Right lobe of liver (tissue), 6 donors: ENCODE measurements at regions not wholly inside any gene's neighbourhood (a gene's known extent, or its start where the extent isn't known, plus 50 kb on each side); places are given as distances from the start of the nearest gene placed in this dataset.

Source experiments
- ATAC-seq, 4 donors: fragments of 200-7000 bp; cut with Tn5 transposase; one replicate each; pipeline ENCODE4 v1.9.1; 2020; ENCODE audit warnings: mild to moderate bottlenecking in 4 of 4, moderate library complexity in 4 of 4
- DNase-seq, 3 donors: peaks; one replicate each; pipeline ENCODE4 v3.0.0-alpha.2; 2020
- H3K27ac ChIP-seq, 3 donors: fragments of 200-600 bp; one replicate each; pipeline ENCODE4 v1.8.0; 2022
- H3K27me3 ChIP-seq, 2 donors: fragments of 200-600 bp; one replicate each; pipeline ENCODE4 v1.8.0; 2022
- H3K36me3 ChIP-seq, 4 donors: fragments of 200-600 bp; sonication (generic) in 1 of 4; one replicate each; pipeline versions ENCODE4 v1.5.1 to v1.8.0; 2017 to 2022; ENCODE audit warnings: control low read depth in 1 of 4
- H3K4me1 ChIP-seq, 4 donors: fragments of 200-600 bp; sonication (generic) in 1 of 4; one replicate each; pipeline versions ENCODE4 v1.5.1 to v1.8.0; 2017 to 2022; ENCODE audit warnings: control low read depth in 1 of 4
- H3K4me3 ChIP-seq, 3 donors: fragments of 200-600 bp; one replicate each; pipeline ENCODE4 v1.8.0; 2022
- H3K9me3 ChIP-seq, 4 donors: fragments of 200-600 bp; sonication (generic) in 1 of 4; one replicate each; pipeline versions ENCODE4 v1.5.1 to v1.8.0; 2017 to 2022; ENCODE audit warnings: control low read depth in 1 of 4
- POLR2A ChIP-seq: fragments of 450-650 bp; IDR thresholded peaks from one replicate; pipeline ENCODE4 v1.6.1; 2017; ENCODE audit warnings: antibody characterized with exemption, mild to moderate bottlenecking
- WGBS: methylation state at CpG from one replicate; pipeline ENCODE4 v1.1.6; 2018; ENCODE audit warnings: low coverage, low lambda C conversion rate; ENCODE audit not compliant: insufficient coverage; ENCODE audit errors: missing lambda C conversion rate; 5-methylcytosine and 5-hydroxymethylcytosine counted together
- intact Hi-C, 2 donors: fragments of 100-400 bp; cut with DNase I; formaldehyde crosslinking; loops; one replicate each; pipeline versions ENCODE4 v1.11.2 to v1.14.1; 2022
- TF ChIP-seq, protein P1 (sequence below), 4 donors: fragments of 200-600 bp in 3 of 4; fragments of 450-650 bp in 1 of 4; IDR thresholded peaks; one replicate each; pipeline versions ENCODE4 v1.5.1 to v1.8.0; 2016 to 2022; ENCODE audit warnings: antibody characterized with exemption in 4 of 4, mild to moderate bottlenecking in 2 of 4
- donor health status: DM: no; HTN: yes; CAD: no.
- donor health status: DM: no; HTN: no; CAD: no.
- donor health status: DM: no; HTN: no; CAD: no.
- donor health status: DM: no; HTN: yes; CAD: no.
- donor health status: DM: no; HTN: yes; CAD: no.

DNA sequence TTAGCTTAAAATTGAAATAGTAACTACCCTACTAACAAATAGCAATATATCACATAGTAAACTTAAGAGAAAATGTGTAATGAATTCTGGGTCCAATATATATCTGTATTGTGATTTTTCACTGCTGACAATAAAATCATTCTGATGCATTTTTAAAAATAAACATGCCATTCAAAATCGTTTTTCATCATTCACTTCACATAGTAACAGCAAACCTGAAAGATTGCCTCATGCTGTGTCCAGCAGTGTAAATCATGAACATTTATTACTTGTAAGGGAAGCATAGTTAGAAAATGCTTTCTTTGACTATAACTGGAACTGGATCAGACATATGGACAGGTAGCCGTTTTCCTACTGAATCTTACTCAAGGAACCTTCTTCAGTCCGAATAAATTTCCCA is 446.1 kb downstream of the UTRN start:
- H3K36me3 ChIP-seq: peaks cover 0 to 6% (median 1%) of the 10 kb centered on the region in 4 donors
- 81% methylated on average over 3 of the region's 3 CpGs for WGBS
- intact Hi-C loops: no loop called here
- ATAC-seq (no peak), DNase-seq (no peak)
- no peaks in the 10 kb centered on the region for H3K27me3 ChIP-seq
- no peaks in the 10 kb centered on the region for H3K4me1 ChIP-seq
- H3K9me3 ChIP-seq: no peaks in the 10 kb centered on the region
- H3K27ac ChIP-seq: no peak overlapping the region
- no peak for TF ChIP-seq POLR2A
- TF ChIP-seq, protein P1, sequence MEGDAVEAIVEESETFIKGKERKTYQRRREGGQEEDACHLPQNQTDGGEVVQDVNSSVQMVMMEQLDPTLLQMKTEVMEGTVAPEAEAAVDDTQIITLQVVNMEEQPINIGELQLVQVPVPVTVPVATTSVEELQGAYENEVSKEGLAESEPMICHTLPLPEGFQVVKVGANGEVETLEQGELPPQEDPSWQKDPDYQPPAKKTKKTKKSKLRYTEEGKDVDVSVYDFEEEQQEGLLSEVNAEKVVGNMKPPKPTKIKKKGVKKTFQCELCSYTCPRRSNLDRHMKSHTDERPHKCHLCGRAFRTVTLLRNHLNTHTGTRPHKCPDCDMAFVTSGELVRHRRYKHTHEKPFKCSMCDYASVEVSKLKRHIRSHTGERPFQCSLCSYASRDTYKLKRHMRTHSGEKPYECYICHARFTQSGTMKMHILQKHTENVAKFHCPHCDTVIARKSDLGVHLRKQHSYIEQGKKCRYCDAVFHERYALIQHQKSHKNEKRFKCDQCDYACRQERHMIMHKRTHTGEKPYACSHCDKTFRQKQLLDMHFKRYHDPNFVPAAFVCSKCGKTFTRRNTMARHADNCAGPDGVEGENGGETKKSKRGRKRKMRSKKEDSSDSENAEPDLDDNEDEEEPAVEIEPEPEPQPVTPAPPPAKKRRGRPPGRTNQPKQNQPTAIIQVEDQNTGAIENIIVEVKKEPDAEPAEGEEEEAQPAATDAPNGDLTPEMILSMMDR (IDR thresholded peaks at IDR 0.05): no peak
- no peak overlapping the region for H3K4me3 ChIP-seq

DNA sequence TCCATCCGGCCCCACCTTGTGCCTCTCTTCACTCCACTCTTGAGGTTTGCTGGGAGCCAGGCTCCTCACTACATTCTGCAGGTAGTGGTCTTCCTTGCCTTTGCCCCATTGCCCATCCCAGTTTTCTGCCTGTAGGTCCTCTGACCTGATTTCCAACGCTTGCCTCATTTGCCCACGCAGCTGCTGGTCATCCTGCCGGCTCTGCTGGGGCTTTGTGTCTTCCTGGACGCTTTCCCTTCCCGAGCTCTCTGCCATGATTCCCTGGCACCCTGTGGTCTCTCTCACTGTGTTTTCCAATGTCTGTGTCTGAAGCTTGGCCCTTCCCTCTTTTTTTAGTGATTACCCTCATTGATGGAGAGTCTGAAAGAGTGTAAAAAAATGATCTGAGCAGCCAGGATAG is 451.6 kb downstream of the UTRN start:
- no peak for DNase-seq
- intact Hi-C loops: no loop called here
- Histone ChIP-seq H3K4me3 (no peak overlapping the region), H3K4me1 (peaks cover 0 to 2% (median 0%) of the 10 kb centered on the region in 4 donors), H3K9me3 (no peaks in the 10 kb centered on the region), H3K27ac (no peak overlapping the region), H3K27me3 (no peaks in the 10 kb centered on the region), H3K36me3 (peaks cover 0 to 2% (median 0%) of the 10 kb centered on the region in 4 donors)
- 93% methylated on average over 6 of the region's 6 CpGs for WGBS
- ATAC-seq: no peak
- TF ChIP-seq, protein P1 (IDR thresholded peaks at IDR 0.05): no peak
- no peak for TF ChIP-seq POLR2A

DNA sequence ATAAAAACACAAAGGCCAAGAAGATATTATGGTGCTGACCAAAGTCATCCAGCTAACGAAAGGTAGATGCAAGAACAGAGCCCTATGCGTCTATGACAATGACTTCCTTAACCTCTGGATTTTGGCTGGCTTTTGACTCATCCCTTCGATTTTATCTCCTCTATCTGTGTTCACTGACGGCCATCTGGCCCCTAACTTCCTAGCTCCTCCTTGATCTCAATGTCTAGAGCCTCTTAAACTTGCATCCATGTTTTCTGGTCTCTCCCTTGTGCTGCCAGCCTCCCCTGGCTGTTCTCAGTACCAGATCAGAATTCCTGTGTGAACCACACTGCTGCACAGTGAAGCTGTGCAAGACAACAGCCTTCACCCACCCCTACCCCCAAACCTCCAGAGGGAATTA is 452.9 kb downstream of the UTRN start:
- no peaks in the 10 kb centered on the region for H3K9me3 ChIP-seq
- ATAC-seq (no peak), DNase-seq (no peak)
- H3K27ac ChIP-seq: no peak overlapping the region
- TF ChIP-seq POLR2A: no peak
- TF ChIP-seq, protein P1 (IDR thresholded peaks at IDR 0.05): no peak
- H3K4me3 ChIP-seq: no peak overlapping the region
- WGBS: 85% methylated on average over 4 of the region's 4 CpGs
- no peaks in the 10 kb centered on the region for H3K27me3 ChIP-seq
- intact Hi-C loops: no loop called here
- H3K4me1 ChIP-seq: peaks cover 0 to 7% (median 3%) of the 10 kb centered on the region in 4 donors
- H3K36me3 ChIP-seq: no peaks in the 10 kb centered on the region

DNA sequence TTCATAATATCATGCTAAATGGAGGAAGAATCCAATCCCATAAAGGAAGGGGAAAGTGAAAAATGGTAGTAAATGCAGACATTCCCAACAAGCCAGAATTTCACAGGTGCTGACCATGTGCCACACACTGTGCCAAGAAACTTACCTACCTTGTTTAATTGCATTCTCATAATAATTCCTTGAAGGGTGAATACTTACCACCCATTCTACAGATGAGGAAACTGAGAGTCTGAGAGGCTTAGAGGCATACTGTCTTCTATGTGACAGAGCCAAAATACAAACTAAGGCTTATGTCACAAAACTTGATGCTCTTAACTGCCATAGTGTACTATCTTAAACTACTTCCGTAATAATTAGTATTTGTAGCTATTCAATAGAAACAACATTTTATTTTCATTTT is 454.7 kb downstream of the UTRN start:
- no peaks in the 10 kb centered on the region for H3K9me3 ChIP-seq
- H3K4me1 ChIP-seq: peaks cover 0 to 8% (median 4%) of the 10 kb centered on the region in 4 donors
- DNase-seq (no peak), ATAC-seq (no peak)
- intact Hi-C loops: no loop called here
- no peak overlapping the region for H3K27ac ChIP-seq
- no peak for TF ChIP-seq POLR2A
- TF ChIP-seq, protein P1 (IDR thresholded peaks at IDR 0.05): no peak
- no peak overlapping the region for H3K4me3 ChIP-seq
- no peaks in the 10 kb centered on the region for H3K27me3 ChIP-seq
- no peaks in the 10 kb centered on the region for H3K36me3 ChIP-seq
- WGBS: 100% methylated on average over 1 of the region's 1 CpG

DNA sequence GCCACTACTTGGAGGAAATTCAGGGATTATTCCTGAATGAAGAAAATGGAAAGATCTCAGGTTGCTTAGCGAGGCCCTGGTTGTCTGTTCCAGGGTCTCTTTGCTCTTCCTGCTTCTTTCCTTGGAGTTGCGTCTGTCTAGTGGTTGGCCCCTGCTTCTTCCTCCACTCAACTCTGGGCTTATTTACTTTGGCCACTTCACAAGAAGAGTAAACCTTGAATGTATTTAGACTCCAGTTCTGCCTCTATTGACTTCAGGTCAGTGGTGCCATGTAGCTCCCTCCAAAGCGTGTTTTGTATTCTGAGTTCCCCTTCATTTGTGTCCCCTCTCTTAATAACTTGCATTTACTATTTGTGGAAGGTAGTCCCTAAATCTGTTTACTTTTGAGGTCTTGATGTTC is 456.5 kb downstream of the UTRN start:
- intact Hi-C loops: no loop called here
- H3K9me3 ChIP-seq: no peaks in the 10 kb centered on the region
- DNase-seq (no peak), ATAC-seq (peak; percentile 37 to 69 (median 54))
- H3K4me3 ChIP-seq: no peak overlapping the region
- no peak overlapping the region for H3K27ac ChIP-seq
- TF ChIP-seq, protein P1 (IDR thresholded peaks at IDR 0.05): no peak
- WGBS: 53% methylated on average over 2 of the region's 3 CpGs
- H3K27me3 ChIP-seq: no peaks in the 10 kb centered on the region
- no peaks in the 10 kb centered on the region for H3K36me3 ChIP-seq
- H3K4me1 ChIP-seq: peaks cover 0 to 11% (median 4%) of the 10 kb centered on the region in 4 donors
